Suprapubic skin (tissue), 4 donors: ENCODE measurements at regions not wholly inside any gene's neighbourhood (a gene's known extent, or its start where the extent isn't known, plus 50 kb on each side); places are given as distances from the start of the nearest gene placed in this dataset.

ENCODE experiments used
- DNase-seq, 2 donors: peaks; one replicate each; pipeline ENCODE4 v3.0.0-alpha.2; 2019; ENCODE audit warnings: low spot score in 2 of 2
- H3K27ac ChIP-seq: fragments of 200-600 bp; sonication (generic); one replicate; pipeline ENCODE4 v1.5.1; 2019
- H3K27me3 ChIP-seq: fragments of 200-600 bp; sonication (generic); one replicate; pipeline ENCODE4 v1.5.1; 2019
- H3K36me3 ChIP-seq: fragments of 200-600 bp; sonication (generic); one replicate; pipeline ENCODE4 v1.5.1; 2019
- H3K4me1 ChIP-seq: fragments of 200-600 bp; sonication (generic); one replicate; pipeline ENCODE4 v1.5.1; 2019
- H3K4me3 ChIP-seq: fragments of 200-600 bp; sonication (generic); one replicate; pipeline ENCODE4 v1.5.1; 2019; ENCODE audit warnings: mild to moderate bottlenecking
- H3K9me3 ChIP-seq: fragments of 200-600 bp; sonication (generic); one replicate; pipeline ENCODE4 v1.5.1; 2019
- CTCF ChIP-seq, 2 donors: fragments of 200-600 bp in 1 of 2; fragments of 450-650 bp in 1 of 2; sonication (generic) in 1 of 2; IDR thresholded peaks; one replicate each; pipeline ENCODE4 v1.5.1; 2016 to 2019; ENCODE audit warnings: antibody characterized with exemption in 2 of 2, mild to moderate bottlenecking in 1 of 2, moderate library complexity in 1 of 2
- EP300 ChIP-seq: sonication (generic); formaldehyde crosslinking; IDR thresholded peaks from one replicate; pipeline ENCODE4 v1.6.1; 2017; ENCODE audit warnings: antibody characterized with exemption
- POLR2A ChIP-seq, 2 donors: fragments of 450-650 bp; IDR thresholded peaks; one replicate each; pipeline ENCODE4 v1.6.1; 2017; ENCODE audit warnings: antibody characterized with exemption in 2 of 2, mild to moderate bottlenecking in 2 of 2, moderate library complexity in 2 of 2
- POLR2AphosphoS5 ChIP-seq, 3 donors: sonication (generic); formaldehyde crosslinking; IDR thresholded peaks; one replicate each; pipeline ENCODE4 v1.6.1; 2017; ENCODE audit warnings: antibody characterized with exemption in 3 of 3
- WGBS: methylation state at CpG from one replicate; pipeline ENCODE4 v1.1.5; 2018; 5-methylcytosine and 5-hydroxymethylcytosine counted together

- H3K27me3 ChIP-seq: peaks cover 5% of the 10 kb centered on the region
- TF ChIP-seq POLR2A (IDR thresholded peaks at IDR 0.05) (no peak), EP300 (no peak), CTCF (IDR thresholded peaks at IDR 0.05) (no peak), POLR2AphosphoS5 (IDR thresholded peaks at IDR 0.05) (no peak)
- no peak overlapping the region for H3K27ac ChIP-seq
- DNase-seq: no peak
- 73% methylated on average over 6 of the region's 6 CpGs for WGBS
- no peaks in the 10 kb centered on the region for H3K36me3 ChIP-seq
- no peaks in the 10 kb centered on the region for H3K4me1 ChIP-seq
- no peak overlapping the region for H3K4me3 ChIP-seq
- H3K9me3 ChIP-seq: no peaks in the 10 kb centered on the region
Observed at GRCh38 chr10:70990681-70991080, 102.3 kb upstream of the PCBD1 start.

GRCh38 chr10:70991140-70992124 lies 103.1 kb upstream of the PCBD1 start:
- Histone ChIP-seq H3K4me3 (no peak overlapping the region), H3K9me3 (no peaks in the 10 kb centered on the region), H3K27ac (no peak overlapping the region), H3K27me3 (peaks cover 5% of the 10 kb centered on the region), H3K4me1 (no peaks in the 10 kb centered on the region), H3K36me3 (no peaks in the 10 kb centered on the region)
- TF ChIP-seq POLR2A (IDR thresholded peaks at IDR 0.05): no peak
- no peak for TF ChIP-seq POLR2AphosphoS5 (IDR thresholded peaks at IDR 0.05)
- no peak for TF ChIP-seq CTCF (IDR thresholded peaks at IDR 0.05)
- TF ChIP-seq EP300: no peak
- whole genome bisulfite sequencing: 80% methylated on average over 13 of the region's 14 CpGs
- no peak for DNase-seq

GRCh38 chr10:70992436-70992835 lies 104.1 kb upstream of the PCBD1 start:
- Histone ChIP-seq H3K4me1 (no peaks in the 10 kb centered on the region), H3K36me3 (no peaks in the 10 kb centered on the region), H3K27me3 (peaks cover 8% of the 10 kb centered on the region), H3K27ac (no peak overlapping the region), H3K4me3 (no peak overlapping the region), H3K9me3 (no peaks in the 10 kb centered on the region)
- 93% methylated on average over 8 of the region's 8 CpGs for WGBS
- no peak for TF ChIP-seq CTCF (IDR thresholded peaks at IDR 0.05)
- peak; percentile 27 to 47 for DNase-seq

- WGBS: 86% methylated on average over 4 of the region's 4 CpGs
- TF ChIP-seq POLR2A (IDR thresholded peaks at IDR 0.05): no peak
- no peak for TF ChIP-seq POLR2AphosphoS5 (IDR thresholded peaks at IDR 0.05)
- no peak for TF ChIP-seq CTCF (IDR thresholded peaks at IDR 0.05)
- no peak for TF ChIP-seq EP300
- DNase-seq: peak; percentile 26 to 35
- Histone ChIP-seq H3K36me3 (no peaks in the 10 kb centered on the region), H3K4me3 (no peak overlapping the region), H3K4me1 (no peaks in the 10 kb centered on the region), H3K27me3 (peaks cover 14% of the 10 kb centered on the region), H3K27ac (no peak overlapping the region), H3K9me3 (no peaks in the 10 kb centered on the region)
Observed at GRCh38 chr10:70993051-70993450, 104.7 kb upstream of the PCBD1 start.

- no peak for DNase-seq
- Histone ChIP-seq H3K4me1 (no peaks in the 10 kb centered on the region), H3K27me3 (peaks cover 21% of the 10 kb centered on the region), H3K9me3 (no peaks in the 10 kb centered on the region), H3K4me3 (no peak overlapping the region), H3K27ac (no peak overlapping the region), H3K36me3 (no peaks in the 10 kb centered on the region)
- TF ChIP-seq POLR2AphosphoS5 (IDR thresholded peaks at IDR 0.05) (no peak), EP300 (no peak), POLR2A (IDR thresholded peaks at IDR 0.05) (no peak), CTCF (IDR thresholded peaks at IDR 0.05) (no peak)
Observed at GRCh38 chr10:70996549-70996948, 108.2 kb upstream of the PCBD1 start.
